SK-N-SH (cell line): ENCODE measurements at regions not wholly inside any gene's neighbourhood (a gene's known extent, or its start where the extent isn't known, plus 50 kb on each side); places are given as distances from the start of the nearest gene placed in this dataset.

ENCODE experiments used
- RAD21 ChIP-seq: IDR thresholded peaks from 2 replicates; pipeline ENCODE4 v1.6.1; 2012; ENCODE audit warnings: mild to moderate bottlenecking, low read length
- RXRA ChIP-seq: IDR thresholded peaks from 2 replicates; pipeline ENCODE4 v1.4.0; 2012; ENCODE audit warnings: low read depth, mild to moderate bottlenecking, borderline replicate concordance

DNA sequence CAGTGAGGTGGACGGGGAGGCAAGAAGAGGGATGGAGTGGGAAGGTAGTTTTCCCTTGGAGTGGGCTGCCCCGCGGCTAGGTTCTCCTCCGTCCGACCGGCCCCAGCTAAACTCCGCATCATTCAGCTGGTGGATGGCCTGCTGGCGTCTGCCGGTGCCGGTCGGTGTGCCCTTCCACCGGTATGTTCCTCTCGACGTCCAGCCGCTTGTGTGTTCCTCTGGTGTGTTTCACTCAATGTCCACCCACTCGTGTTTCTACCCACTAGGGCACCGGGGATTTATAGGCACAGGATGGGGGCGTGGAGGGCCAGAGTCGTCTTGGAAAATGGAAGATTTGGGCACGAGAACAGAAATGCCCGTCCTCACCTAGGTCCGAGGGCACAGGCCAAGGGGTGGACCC, 931.7 kb upstream of the B3GALT2 start:
- no peak for TF ChIP-seq RXRA
- no peak for TF ChIP-seq RAD21
